CD14-positive monocyte (primary cell): ENCODE measurements at regions not wholly inside any gene's neighbourhood (a gene's known extent, or its start where the extent isn't known, plus 50 kb on each side); places are given as distances from the start of the nearest gene placed in this dataset.

Experiments used
- DNase-seq, 3 donors: peaks; one replicate each; pipeline ENCODE4 v3.0.0-alpha.2; 2011 to 2022
- H2AFZ ChIP-seq: 2 replicates; pipeline ENCODE4 v1.6.0; 2012; ENCODE audit warnings: mild to moderate bottlenecking, low read depth, low read length, inconsistent platforms; ENCODE audit not compliant: insufficient read depth, poor library complexity, severe bottlenecking
- H3K27ac ChIP-seq, 2 donors: 1 replicate in 1 of 2; 2 replicates in 1 of 2; pipeline ENCODE4 v1.5.1; 2012 to 2013; ENCODE audit warnings: low read length in 2 of 2, control low read depth in 1 of 2, inconsistent platforms in 1 of 2, low read depth in 1 of 2, mild to moderate bottlenecking in 1 of 2
- H3K27me3 ChIP-seq, 2 donors: one replicate each; pipeline versions ENCODE4 v1.6.0 to v1.6.1; 2011 to 2013; ENCODE audit warnings: low read length in 2 of 2; ENCODE audit not compliant: control insufficient read depth in 2 of 2, insufficient read depth in 2 of 2
- H3K36me3 ChIP-seq, 2 donors: replicated peaks in 1 of 2; 1 replicate in 1 of 2; 2 replicates in 1 of 2; pipeline versions ENCODE4 v1.5.1 to v1.6.1; 2012 to 2013; ENCODE audit warnings: low read length in 2 of 2, control low read depth in 1 of 2, inconsistent platforms in 1 of 2, mild to moderate bottlenecking in 1 of 2; ENCODE audit not compliant: insufficient read depth in 2 of 2, control insufficient read depth in 1 of 2
- H3K4me1 ChIP-seq, 2 donors: 1 replicate in 1 of 2; 2 replicates in 1 of 2; pipeline versions ENCODE4 v1.5.1 to v1.6.1; 2012 to 2013; ENCODE audit warnings: low read length in 2 of 2, control low read depth in 1 of 2, inconsistent platforms in 1 of 2, mild to moderate bottlenecking in 1 of 2, moderate library complexity in 1 of 2; ENCODE audit not compliant: insufficient read depth in 2 of 2, control insufficient read depth in 1 of 2
- H3K4me2 ChIP-seq: replicated peaks from 2 replicates; pipeline ENCODE3; 2012; ENCODE audit warnings: low read length, moderate library complexity, mild to moderate bottlenecking; ENCODE audit not compliant: poor library complexity, severe bottlenecking; ENCODE audit errors: extremely low read depth
- H3K4me3 ChIP-seq, 3 experiments: fragments of 200-600 bp in 1 of 3; sonication (generic) in 1 of 3; replicated peaks in 1 of 3; 1 replicate in 2 of 3; 2 replicates in 1 of 3; pipeline ENCODE4 v1.5.1; 2011 to 2013; ENCODE audit warnings: low read length in 3 of 3, mild to moderate bottlenecking in 3 of 3, control low read depth in 2 of 3, low read depth in 2 of 3, inconsistent platforms in 1 of 3, moderate library complexity in 1 of 3
- H3K79me2 ChIP-seq: 2 replicates; pipeline ENCODE4 v1.6.0; 2012; ENCODE audit warnings: mild to moderate bottlenecking, control low read depth, inconsistent platforms, low read length, moderate library complexity; ENCODE audit not compliant: insufficient read depth
- H3K9ac ChIP-seq: 2 replicates; pipeline ENCODE4 v1.6.0; 2017; ENCODE audit warnings: low read length, mild to moderate bottlenecking; ENCODE audit not compliant: insufficient read depth, poor library complexity, severe bottlenecking
- H3K9me3 ChIP-seq, 2 donors: replicated peaks in 1 of 2; 1 replicate in 1 of 2; 2 replicates in 1 of 2; pipeline versions ENCODE4 v1.5.1 to v1.6.1; 2012 to 2013; ENCODE audit warnings: low read length in 2 of 2, control low read depth in 1 of 2; ENCODE audit not compliant: control insufficient read depth in 1 of 2, insufficient read depth in 1 of 2
- H4K20me1 ChIP-seq: 2 replicates; pipeline ENCODE4 v1.6.0; 2012; ENCODE audit warnings: mild to moderate bottlenecking, low read length, control low read depth, moderate library complexity; ENCODE audit not compliant: insufficient read depth
- H3K27ac Mint-ChIP-seq, 7 donors: one replicate each; pipeline ENCODE4 v1.8.0; 2020; ENCODE audit warnings: mild to moderate bottlenecking in 7 of 7, mixed read lengths in 7 of 7, moderate library complexity in 6 of 7, inconsistent platforms in 2 of 7
- H3K27me3 Mint-ChIP-seq, 3 donors: one replicate each; pipeline ENCODE4 v1.8.0; 2021 to 2022; ENCODE audit warnings: low read depth in 3 of 3, mild to moderate bottlenecking in 3 of 3, mixed read lengths in 3 of 3, moderate library complexity in 3 of 3, inconsistent platforms in 1 of 3
- H3K36me3 Mint-ChIP-seq, 2 donors: one replicate each; pipeline ENCODE4 v1.8.0; 2020; ENCODE audit warnings: mixed read lengths in 2 of 2, inconsistent platforms in 1 of 2, mild to moderate bottlenecking in 1 of 2
- H3K4me1 Mint-ChIP-seq: one replicate; pipeline ENCODE4 v1.8.0; 2020; ENCODE audit warnings: mild to moderate bottlenecking, mixed read lengths
- H3K4me3 Mint-ChIP-seq, 2 donors: one replicate each; pipeline ENCODE4 v1.8.0; 2020; ENCODE audit warnings: mild to moderate bottlenecking in 2 of 2, mixed read lengths in 2 of 2, moderate library complexity in 1 of 2
- H3K9me3 Mint-ChIP-seq, 7 donors: one replicate each; pipeline ENCODE4 v1.8.0; 2020 to 2022; ENCODE audit warnings: mixed read lengths in 7 of 7, mild to moderate bottlenecking in 6 of 7, moderate library complexity in 6 of 7, inconsistent platforms in 2 of 7
- intact Hi-C, 2 donors: fragments of 100-400 bp; cut with micrococcal nuclease; formaldehyde crosslinking; loops; one replicate each; pipeline versions ENCODE4 v1.15.0 to v1.15.1; 2023
- TF ChIP-seq, protein P1 (sequence below): fragments of 200-600 bp; IDR thresholded peaks from one replicate; pipeline ENCODE4 v1.8.0; 2022; ENCODE audit warnings: antibody characterized with exemption, mild to moderate bottlenecking

DNA sequence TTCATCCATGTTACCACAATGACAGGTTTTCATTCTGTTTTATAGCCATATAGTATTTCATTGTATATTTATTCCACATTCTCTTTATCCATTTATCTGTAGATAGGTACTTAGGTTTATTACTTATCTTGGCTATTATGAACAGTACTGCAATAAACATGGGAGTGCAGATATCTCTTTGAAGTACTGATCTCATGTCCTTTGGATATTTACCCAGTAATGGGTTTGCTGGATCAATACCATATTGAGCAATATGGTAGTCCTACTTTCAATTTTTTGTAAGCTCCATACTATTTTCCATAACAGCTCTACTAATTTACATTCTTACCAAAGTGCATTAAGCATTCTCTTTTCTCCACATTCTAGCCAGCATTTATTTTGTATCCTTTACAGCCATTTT is 235.8 kb upstream of the ALG10 start:
- H3K4me3 ChIP-seq: no peak overlapping the region
- DNase-seq: no peak
- no peak overlapping the region for H3K9ac ChIP-seq
- H3K4me2 ChIP-seq: no peak overlapping the region
- no peaks in the 10 kb centered on the region for H3K27me3 Mint-ChIP-seq
- H2AFZ ChIP-seq: no peak overlapping the region
- H3K36me3 Mint-ChIP-seq: no peaks in the 10 kb centered on the region
- H3K4me1 ChIP-seq: no peaks in the 10 kb centered on the region
- intact Hi-C loops: no loop called here
- H3K4me3 Mint-ChIP-seq: no peak overlapping the region
- no peak overlapping the region for H3K27ac Mint-ChIP-seq
- H3K36me3 ChIP-seq: no peaks in the 10 kb centered on the region
- peaks cover 0 to 17% (median 4%) of the 10 kb centered on the region in 7 donors for H3K9me3 Mint-ChIP-seq
- no peaks in the 10 kb centered on the region for H3K4me1 Mint-ChIP-seq
- H3K9me3 ChIP-seq: peaks cover 8 to 9% of the 10 kb centered on the region in 2 donors
- H3K27me3 ChIP-seq: no peaks in the 10 kb centered on the region
- TF ChIP-seq, protein P1, sequence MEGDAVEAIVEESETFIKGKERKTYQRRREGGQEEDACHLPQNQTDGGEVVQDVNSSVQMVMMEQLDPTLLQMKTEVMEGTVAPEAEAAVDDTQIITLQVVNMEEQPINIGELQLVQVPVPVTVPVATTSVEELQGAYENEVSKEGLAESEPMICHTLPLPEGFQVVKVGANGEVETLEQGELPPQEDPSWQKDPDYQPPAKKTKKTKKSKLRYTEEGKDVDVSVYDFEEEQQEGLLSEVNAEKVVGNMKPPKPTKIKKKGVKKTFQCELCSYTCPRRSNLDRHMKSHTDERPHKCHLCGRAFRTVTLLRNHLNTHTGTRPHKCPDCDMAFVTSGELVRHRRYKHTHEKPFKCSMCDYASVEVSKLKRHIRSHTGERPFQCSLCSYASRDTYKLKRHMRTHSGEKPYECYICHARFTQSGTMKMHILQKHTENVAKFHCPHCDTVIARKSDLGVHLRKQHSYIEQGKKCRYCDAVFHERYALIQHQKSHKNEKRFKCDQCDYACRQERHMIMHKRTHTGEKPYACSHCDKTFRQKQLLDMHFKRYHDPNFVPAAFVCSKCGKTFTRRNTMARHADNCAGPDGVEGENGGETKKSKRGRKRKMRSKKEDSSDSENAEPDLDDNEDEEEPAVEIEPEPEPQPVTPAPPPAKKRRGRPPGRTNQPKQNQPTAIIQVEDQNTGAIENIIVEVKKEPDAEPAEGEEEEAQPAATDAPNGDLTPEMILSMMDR: no peak
- H4K20me1 ChIP-seq: no peaks in the 10 kb centered on the region
- no peak overlapping the region for H3K27ac ChIP-seq
- no peaks in the 10 kb centered on the region for H3K79me2 ChIP-seq

DNA sequence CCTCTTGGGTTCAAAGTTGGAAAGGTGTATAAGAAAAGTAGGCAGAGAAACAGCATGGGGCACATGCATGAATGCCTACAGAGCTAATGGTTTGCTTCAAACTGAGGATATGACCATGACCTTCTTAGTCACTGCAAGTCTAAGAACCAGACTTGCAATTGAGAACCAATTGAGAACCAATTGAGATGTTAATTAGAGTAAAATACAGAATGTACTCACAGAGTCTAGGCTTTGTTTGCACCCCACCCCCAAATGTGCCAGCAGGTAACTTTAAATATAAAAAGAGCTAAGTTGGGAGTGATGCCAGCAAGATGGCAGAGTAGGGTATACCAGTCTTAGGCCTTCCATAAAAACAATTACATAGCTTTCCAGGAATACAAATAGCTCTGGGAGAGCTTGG is 227.3 kb upstream of the ALG10 start:
- no peak overlapping the region for H3K4me3 ChIP-seq
- Mint-ChIP-seq H3K27me3 (no peaks in the 10 kb centered on the region), H3K9me3 (peaks cover 7 to 20% (median 13%) of the 10 kb centered on the region in 7 donors), H3K4me3 (no peak overlapping the region), H3K4me1 (no peaks in the 10 kb centered on the region), H3K36me3 (no peaks in the 10 kb centered on the region), H3K27ac (no peak overlapping the region)
- H3K9ac ChIP-seq: no peak overlapping the region
- intact Hi-C loops: no loop called here
- H3K27me3 ChIP-seq: no peaks in the 10 kb centered on the region
- H2AFZ ChIP-seq: no peak overlapping the region
- peaks cover 2 to 18% of the 10 kb centered on the region in 2 donors for H3K9me3 ChIP-seq
- DNase-seq: no peak
- TF ChIP-seq, protein P1: no peak
- no peaks in the 10 kb centered on the region for H3K79me2 ChIP-seq
- no peaks in the 10 kb centered on the region for H3K4me1 ChIP-seq
- no peaks in the 10 kb centered on the region for H4K20me1 ChIP-seq
- H3K36me3 ChIP-seq: no peaks in the 10 kb centered on the region
- no peak overlapping the region for H3K4me2 ChIP-seq
- H3K27ac ChIP-seq: no peak overlapping the region
